ENCODE measurements at regions not wholly inside any gene's neighbourhood (a gene's known extent, or its start where the extent isn't known, plus 50 kb on each side); places are given as distances from the start of the nearest gene placed in this dataset.

- TF ChIP-seq EZH2 (IDR thresholded peaks at IDR 0.05) = no peak
- no peak for TF ChIP-seq CTCF (IDR thresholded peaks at IDR 0.05)
- TF ChIP-seq EZH2phosphoT487 (IDR thresholded peaks at IDR 0.05) = no peak
Observed at GRCh38 chr1:106907795-106908194, 148.7 kb upstream of the PRMT6 start.
